RWPE2 (cell line): ENCODE measurements at regions not wholly inside any gene's neighbourhood (a gene's known extent, or its start where the extent isn't known, plus 50 kb on each side); places are given as distances from the start of the nearest gene placed in this dataset.

ENCODE experiments used
- ATAC-seq: fragments of 200-7000 bp; cut with Tn5 transposase; 3 replicates; pipeline ENCODE4 v1.9.1; 2021; ENCODE audit warnings: low read depth
- DNase-seq: peaks from one replicate; pipeline ENCODE4 v3.0.0-alpha.2; 2020; ENCODE audit warnings: low spot score
- H3K27ac ChIP-seq: fragments of 450-650 bp; 2 replicates; pipeline ENCODE4 v1.5.1; 2017; ENCODE audit warnings: mild to moderate bottlenecking; ENCODE audit not compliant: poor library complexity, severe bottlenecking
- H3K27me3 ChIP-seq: fragments of 250-450 bp; sonication (Bioruptor Pico); 2 replicates; pipeline ENCODE4 v1.5.1; 2021; ENCODE audit warnings: mild to moderate bottlenecking, moderate library complexity; ENCODE audit not compliant: insufficient read depth, poor library complexity, severe bottlenecking
- H3K36me3 ChIP-seq: fragments of 250-450 bp; sonication (Bioruptor Pico); 2 replicates; pipeline ENCODE4 v1.5.1; 2020; ENCODE audit warnings: low read depth, mild to moderate bottlenecking, moderate library complexity
- H3K4me1 ChIP-seq: fragments of 250-450 bp; sonication (Bioruptor Pico); 2 replicates; pipeline ENCODE4 v1.5.1; 2021; ENCODE audit warnings: mild to moderate bottlenecking, moderate library complexity; ENCODE audit not compliant: insufficient read depth, poor library complexity, severe bottlenecking
- H3K4me3 ChIP-seq: fragments of 250-450 bp; sonication (Bioruptor Pico); 2 replicates; pipeline ENCODE4 v1.5.1; 2021; ENCODE audit warnings: mild to moderate bottlenecking, moderate library complexity; ENCODE audit not compliant: severe bottlenecking
- H3K9me3 ChIP-seq: fragments of 250-450 bp; sonication (Bioruptor Pico); 2 replicates; pipeline ENCODE4 v1.5.1; 2021; ENCODE audit warnings: mild to moderate bottlenecking, moderate library complexity; ENCODE audit not compliant: severe bottlenecking
- CTCF ChIP-seq: fragments of 450-650 bp; IDR thresholded peaks from one replicate; pipeline ENCODE4 v1.5.1; 2017; ENCODE audit warnings: mild to moderate bottlenecking, moderate library complexity; ENCODE audit not compliant: poor library complexity, severe bottlenecking

- no peak for TF ChIP-seq CTCF
- Histone ChIP-seq H3K27me3 (no peaks in the 10 kb centered on the region), H3K36me3 (no peaks in the 10 kb centered on the region), H3K27ac (no peak overlapping the region), H3K9me3 (no peaks in the 10 kb centered on the region), H3K4me3 (no peak overlapping the region), H3K4me1 (no peaks in the 10 kb centered on the region)
- DNase-seq (no peak), ATAC-seq (no peak)
Measured at GRCh38 chr1:239436286-239436685, 49.9 kb downstream of the CHRM3 start.

- no peaks in the 10 kb centered on the region for H3K36me3 ChIP-seq
- no peaks in the 10 kb centered on the region for H3K9me3 ChIP-seq
- no peak overlapping the region for H3K4me3 ChIP-seq
- no peak for TF ChIP-seq CTCF
- no peaks in the 10 kb centered on the region for H3K4me1 ChIP-seq
- DNase-seq (no peak), ATAC-seq (no peak)
- no peaks in the 10 kb centered on the region for H3K27me3 ChIP-seq
- H3K27ac ChIP-seq, result no peak overlapping the region
Measured at GRCh38 chr1:239437822-239438221, 51.5 kb downstream of the CHRM3 start.

- Histone ChIP-seq H3K27ac (no peak overlapping the region), H3K4me1 (no peaks in the 10 kb centered on the region), H3K9me3 (no peaks in the 10 kb centered on the region), H3K36me3 (no peaks in the 10 kb centered on the region), H3K27me3 (no peaks in the 10 kb centered on the region), H3K4me3 (no peak overlapping the region)
- DNase-seq, result no peak
- TF ChIP-seq CTCF, result no peak
- ATAC-seq, result no peak
Measured at GRCh38 chr1:239438891-239439290, 52.5 kb downstream of the CHRM3 start.

GRCh38 chr1:239443361-239443760 lies 57.0 kb downstream of the CHRM3 start:
- no peak for ATAC-seq
- Histone ChIP-seq H3K36me3 (no peaks in the 10 kb centered on the region), H3K9me3 (no peaks in the 10 kb centered on the region), H3K4me1 (no peaks in the 10 kb centered on the region), H3K4me3 (no peak overlapping the region), H3K27ac (no peak overlapping the region), H3K27me3 (no peaks in the 10 kb centered on the region)
- no peak for DNase-seq
- no peak for TF ChIP-seq CTCF

- DNase-seq (no peak), ATAC-seq (no peak)
- H3K27me3 ChIP-seq, result no peaks in the 10 kb centered on the region
- no peaks in the 10 kb centered on the region for H3K9me3 ChIP-seq
- no peak overlapping the region for H3K4me3 ChIP-seq
- no peaks in the 10 kb centered on the region for H3K4me1 ChIP-seq
- H3K27ac ChIP-seq, result no peak overlapping the region
- H3K36me3 ChIP-seq, result no peaks in the 10 kb centered on the region
- TF ChIP-seq CTCF, result no peak
Measured at GRCh38 chr1:239446611-239447010, 60.2 kb downstream of the CHRM3 start.
